GM12878 (cell line): ENCODE measurements at regions not wholly inside any gene's neighbourhood (a gene's known extent, or its start where the extent isn't known, plus 50 kb on each side); places are given as distances from the start of the nearest gene placed in this dataset.

Experiments used
- ATAC-seq: fragments of 200-7000 bp; cut with Tn5 transposase; 3 replicates; pipeline ENCODE4 v1.9.1; 2020; ENCODE audit warnings: mild to moderate bottlenecking, moderate library complexity
- BruUV-seq: library from RNA; stranded (reverse); fragments of 400-500 nt; replicated peaks from 2 replicates; lab custom pipeline; 2021; lab: Mats Ljungman, UMichigan
- CTCF ChIA-PET: fragments of 300-600 bp; sonication (Branson Sonifier 250); formaldehyde crosslinking; extraction: SDS; loops from one replicate; lab custom pipeline; 2021; ENCODE audit warnings: inconsistent platforms; lab: Yijun Ruan, JAX
- POLR2A ChIA-PET: fragments of 350-600 bp; formaldehyde crosslinking; extraction: SDS; loops from one replicate; lab custom pipeline; 2021; ENCODE audit warnings: inconsistent platforms; lab: Charles Lee
- RAD21 ChIA-PET: fragments of 300-600 bp; sonication (Branson Sonifier 250); formaldehyde crosslinking; loops from one replicate; lab custom pipeline; 2023; ENCODE audit warnings: antibody characterized with exemption; ENCODE audit not compliant: unreplicated experiment; lab: Charles Lee
- SMC1A ChIA-PET: fragments of 300-600 bp; sonication (Branson Sonifier 250); formaldehyde crosslinking; loops from one replicate; lab custom pipeline; 2023; ENCODE audit not compliant: unreplicated experiment, uncharacterized antibody; lab: Charles Lee
- DNase-seq: peaks from one replicate; pipeline ENCODE4 v3.0.0-alpha.2; 2011; ENCODE audit warnings: low read depth, low spot score
- FAIRE-seq: peaks from 3 replicates; lab custom pipeline; 2011; peaks lifted over from hg19 to GRCh38; lab: Jason Lieb, UNC
- H2AFZ ChIP-seq: 2 replicates; pipeline ENCODE4 v1.6.0; 2011; ENCODE audit warnings: low read depth, low read length, control low read depth; ENCODE audit not compliant: control insufficient read depth
- H3K27ac ChIP-seq: 2 replicates; pipeline ENCODE4 v1.5.1; 2011; ENCODE audit warnings: control low read depth; ENCODE audit not compliant: control insufficient read depth, insufficient read depth
- H3K27me3 ChIP-seq, 2 experiments: replicated peaks in 1 of 2; 2 replicates each; pipeline versions ENCODE4 v1.6.0 to v1.6.1; 2011; ENCODE audit warnings: low read length in 1 of 2; ENCODE audit not compliant: control insufficient read depth in 2 of 2, insufficient read depth in 2 of 2
- H3K36me3 ChIP-seq, 2 experiments: 2 replicates each; pipeline ENCODE4 v1.5.1; 2011; ENCODE audit warnings: low read length in 1 of 2; ENCODE audit not compliant: control insufficient read depth in 2 of 2, insufficient read depth in 2 of 2
- H3K4me1 ChIP-seq: 2 replicates; pipeline ENCODE4 v1.6.1; 2011; ENCODE audit warnings: mild to moderate bottlenecking, low read length, moderate library complexity, mixed read lengths; ENCODE audit not compliant: control insufficient read depth, insufficient read depth
- H3K4me2 ChIP-seq: 2 replicates; pipeline ENCODE4 v1.6.0; 2011; ENCODE audit warnings: control low read depth; ENCODE audit not compliant: control insufficient read depth, insufficient read depth
- H3K4me3 ChIP-seq: fragments of 200-600 bp; sonication (generic); 2 replicates; pipeline ENCODE4 v1.5.1; 2016
- H3K79me2 ChIP-seq: 2 replicates; pipeline ENCODE4 v1.6.0; 2011; ENCODE audit warnings: low read length; ENCODE audit not compliant: control insufficient read depth, insufficient read depth
- H3K9ac ChIP-seq: 2 replicates; pipeline ENCODE4 v1.8.0; 2011; ENCODE audit warnings: low read length, control low read depth, mixed read lengths; ENCODE audit not compliant: control insufficient read depth, insufficient read depth
- H3K9me3 ChIP-seq: replicated peaks from 3 replicates; pipeline ENCODE4 v1.5.1; 2011; ENCODE audit warnings: mild to moderate bottlenecking, low read length; ENCODE audit not compliant: control insufficient read depth, insufficient read depth
- H4K20me1 ChIP-seq: 2 replicates; pipeline ENCODE4 v1.6.0; 2011; ENCODE audit not compliant: control insufficient read depth, insufficient read depth
- BMI1 ChIP-seq: fragments of 450-650 bp; IDR thresholded peaks from 2 replicates; pipeline ENCODE4 v1.6.1; 2016; ENCODE audit warnings: mild to moderate bottlenecking, moderate library complexity, borderline replicate concordance
- CBFB ChIP-seq: IDR thresholded peaks from 2 replicates; pipeline ENCODE4 v1.6.1; 2016; ENCODE audit warnings: antibody characterized with exemption, low read depth
- CREB1 ChIP-seq: IDR thresholded peaks from 2 replicates; pipeline ENCODE4 v1.6.1; 2012; ENCODE audit warnings: low read depth, mild to moderate bottlenecking, inconsistent platforms
- EGR1 ChIP-seq, 2 experiments: IDR thresholded peaks; 1 replicate in 1 of 2; 2 replicates in 1 of 2; pipeline ENCODE4 v1.6.1; 2011 to 2012; ENCODE audit warnings: low read depth in 2 of 2, low read length in 2 of 2, borderline replicate concordance in 1 of 2, mild to moderate bottlenecking in 1 of 2, moderate library complexity in 1 of 2
- ESRRA ChIP-seq: IDR thresholded peaks from 2 replicates; pipeline ENCODE4 v1.6.1; 2012; ENCODE audit warnings: mild to moderate bottlenecking, low read length, improper control_type of control experiment
- GATAD2B ChIP-seq: fragments of 450-650 bp; conservative IDR thresholded peaks from 2 replicates; pipeline ENCODE4 v1.6.1; 2017; ENCODE audit warnings: low read depth, mild to moderate bottlenecking, moderate library complexity
- HDAC2 ChIP-seq: fragments of 200-600 bp; sonication (generic); IDR thresholded peaks from 2 replicates; pipeline ENCODE4 v1.6.1; 2017
- HDAC6 ChIP-seq: fragments of 200-600 bp; sonication (generic); IDR thresholded peaks from one replicate; pipeline ENCODE4 v1.8.0; 2017; ENCODE audit warnings: antibody characterized with exemption; ENCODE audit not compliant: unreplicated experiment
- NRF1 ChIP-seq: conservative IDR thresholded peaks from 2 replicates; pipeline ENCODE4 v1.6.1; 2011; ENCODE audit warnings: mild to moderate bottlenecking, low read depth, low read length, improper control_type of control experiment
- PAX8 ChIP-seq: fragments of 450-650 bp; IDR thresholded peaks from 2 replicates; pipeline ENCODE4 v1.6.1; 2017; ENCODE audit warnings: mild to moderate bottlenecking, moderate library complexity
- PKNOX1 ChIP-seq: fragments of 450-650 bp; IDR thresholded peaks from 2 replicates; pipeline ENCODE4 v1.6.1; 2016; ENCODE audit warnings: mild to moderate bottlenecking
- POLR2AphosphoS2 ChIP-seq: IDR thresholded peaks from 2 replicates; pipeline ENCODE4 v1.6.1; 2011; ENCODE audit warnings: low read depth, mild to moderate bottlenecking, low read length, improper control_type of control experiment, moderate library complexity
- RUNX3 ChIP-seq: IDR thresholded peaks from 2 replicates; pipeline ENCODE4 v1.6.1; 2012; ENCODE audit warnings: low read length, inconsistent platforms
- SIX5 ChIP-seq: IDR thresholded peaks from 2 replicates; pipeline ENCODE4 v1.6.1; 2011; ENCODE audit warnings: mild to moderate bottlenecking, low read depth, low read length, moderate library complexity; ENCODE audit not compliant: severe bottlenecking
- TCF12 ChIP-seq: IDR thresholded peaks from 2 replicates; pipeline ENCODE4 v1.6.1; 2011; ENCODE audit warnings: low read depth, mild to moderate bottlenecking, low read length
- TCF3 ChIP-seq: IDR thresholded peaks from 2 replicates; pipeline ENCODE4 v1.6.1; 2012; ENCODE audit warnings: low read depth, mild to moderate bottlenecking, low read length, borderline replicate concordance; ENCODE audit not compliant: insufficient read depth
- TCF7 ChIP-seq: IDR thresholded peaks from 2 replicates; pipeline ENCODE4 v1.6.1; 2014; ENCODE audit warnings: antibody characterized with exemption, borderline replicate concordance
- ZBTB33 ChIP-seq: fragments of 450-650 bp; IDR thresholded peaks from 2 replicates; pipeline ENCODE4 v1.6.1; 2017; ENCODE audit warnings: mild to moderate bottlenecking
- WGBS: methylation state at CpG from one replicate; pipeline ENCODE4 v1.1.6; 2016; ENCODE audit warnings: low lambda C conversion rate; ENCODE audit not compliant: insufficient replicate concordance, insufficient coverage; ENCODE audit errors: missing lambda C conversion rate; 5-methylcytosine and 5-hydroxymethylcytosine counted together
- in situ Hi-C: fragments of 300-500 bp; cut with MboI; formaldehyde crosslinking; loops from 9 replicates; pipeline ENCODE4 v1.14.3; 2018; ENCODE audit warnings: mixed read lengths
- intact Hi-C: fragments of 100-400 bp; cut with micrococcal nuclease; formaldehyde crosslinking; loops from one replicate; pipeline ENCODE4 v1.14.2; 2022; ENCODE audit not compliant: unreplicated experiment

DNA sequence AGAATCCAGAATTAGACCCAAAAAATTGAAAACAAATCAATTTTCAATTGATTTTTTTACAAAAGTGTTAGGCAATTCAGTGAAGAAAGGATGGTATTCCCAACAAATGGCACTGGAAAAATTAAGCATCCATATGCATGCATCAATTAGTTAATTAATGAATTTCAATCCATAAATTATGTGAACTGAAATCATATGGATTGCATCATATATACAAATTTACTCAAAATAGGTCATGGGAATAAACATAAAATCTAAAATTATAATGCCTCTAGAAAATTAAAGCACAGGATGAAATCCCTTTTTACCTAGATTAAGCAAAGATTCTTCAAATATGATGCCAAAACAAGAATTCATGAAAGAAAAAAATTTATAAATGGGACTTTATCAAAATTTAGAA is 213.9 kb upstream of the KLHL29 start:
- CTCF ChIA-PET = no interaction called here

GRCh38 chr2:23178396-23178795 is 206.6 kb upstream of the KLHL29 start:
- no peaks in the 10 kb centered on the region for H3K4me1 ChIP-seq
- CTCF ChIA-PET = no interaction called here
- no peak overlapping the region for H2AFZ ChIP-seq
- H3K9me3 ChIP-seq = no peaks in the 10 kb centered on the region
- no peaks in the 10 kb centered on the region for H4K20me1 ChIP-seq
- intact Hi-C loops = no loop called here
- BruUV-seq = no TSS peak
- SMC1A ChIA-PET = no interaction called here
- DNase-seq (no peak), FAIRE-seq (no peak), ATAC-seq (no peak)
- H3K4me2 ChIP-seq = no peak overlapping the region
- H3K36me3 ChIP-seq = no peaks in the 10 kb centered on the region
- H3K4me3 ChIP-seq = no peak overlapping the region
- H3K9ac ChIP-seq = no peak overlapping the region
- POLR2A ChIA-PET = no interaction called here
- in situ Hi-C loops = no loop called here
- RAD21 ChIA-PET = no interaction called here
- no peaks in the 10 kb centered on the region for H3K27me3 ChIP-seq
- H3K27ac ChIP-seq = no peak overlapping the region
- WGBS = 4% methylated on average over 2 of the region's 2 CpGs
- H3K79me2 ChIP-seq = no peaks in the 10 kb centered on the region
- no peak for TF ChIP-seq ZBTB33
- no peak for TF ChIP-seq BMI1
- TF ChIP-seq HDAC6 = no peak
- TF ChIP-seq TCF7 = no peak
- no peak for TF ChIP-seq TCF12
- TF ChIP-seq NRF1 = no peak
- no peak for TF ChIP-seq RUNX3
- no peak for TF ChIP-seq POLR2AphosphoS2
- TF ChIP-seq SIX5 = no peak
- no peak for TF ChIP-seq CREB1
- no peak for TF ChIP-seq PAX8
- no peak for TF ChIP-seq ESRRA
- no peak for TF ChIP-seq GATAD2B

More for the DNA sequence above, 213.9 kb upstream of the KLHL29 start:
- BruUV-seq = no TSS peak
- FAIRE-seq = no peak
- TF ChIP-seq PKNOX1 = no peak
- TF ChIP-seq TCF3 = no peak
- no peak for TF ChIP-seq HDAC2
- no peak for TF ChIP-seq EGR1 (IDR thresholded peaks at IDR 0.05; ENCODE audit: borderline replicate concordance in 1 of 2, low read depth in 2 of 2, low read length in 2 of 2)
- no peak for TF ChIP-seq CBFB
- RAD21 ChIA-PET = no interaction called here
- no peak overlapping the region for H3K9ac ChIP-seq
- no peak overlapping the region for H3K27ac ChIP-seq
- H3K4me3 ChIP-seq = no peak overlapping the region
- in situ Hi-C loops = no loop called here
- H3K27me3 ChIP-seq = no peaks in the 10 kb centered on the region; a peak in 1 of 4 replicates
- SMC1A ChIA-PET = interaction anchor here (2.8 kb wide), 1 partner anchor 10 kb away, joined by 9 read pairs; no protein-coding TSS in a partner anchor
- H3K4me1 ChIP-seq = no peaks in the 10 kb centered on the region
- no peak overlapping the region for H3K4me2 ChIP-seq
- no peaks in the 10 kb centered on the region for H3K9me3 ChIP-seq
- intact Hi-C loops = no loop called here
- POLR2A ChIA-PET = no interaction called here
- no peaks in the 10 kb centered on the region for H3K36me3 ChIP-seq
- no peak overlapping the region for H2AFZ ChIP-seq
- DNase-seq = no peak
- no peaks in the 10 kb centered on the region for H4K20me1 ChIP-seq
- no peak for ATAC-seq
- no peaks in the 10 kb centered on the region for H3K79me2 ChIP-seq
